ENCODE measurements at regions not wholly inside any gene's neighbourhood (a gene's known extent, or its start where the extent isn't known, plus 50 kb on each side); places are given as distances from the start of the nearest gene placed in this dataset.

DNA sequence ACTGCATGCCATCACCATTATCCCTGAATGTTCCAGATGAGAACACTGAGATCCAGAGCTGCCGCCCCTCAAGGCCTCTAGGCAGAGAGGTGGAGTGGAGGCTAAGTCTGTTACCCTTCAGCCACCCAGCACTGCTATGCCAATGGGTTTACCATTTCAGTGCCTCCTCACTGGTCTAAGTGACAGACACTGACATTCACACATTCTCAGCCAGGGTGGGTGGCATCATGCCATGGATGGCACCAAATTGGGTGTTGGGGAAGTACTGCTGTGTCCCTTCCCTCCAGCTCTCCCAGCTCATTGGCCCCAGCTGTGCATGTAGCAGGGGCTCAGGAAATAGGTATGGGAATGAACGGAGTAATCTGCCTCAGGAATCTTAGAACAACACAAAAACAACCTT lies 96.8 kb upstream of the PLET1 start:
- DNase-seq (ENCODE audit: low spot score), result no peak

DNA sequence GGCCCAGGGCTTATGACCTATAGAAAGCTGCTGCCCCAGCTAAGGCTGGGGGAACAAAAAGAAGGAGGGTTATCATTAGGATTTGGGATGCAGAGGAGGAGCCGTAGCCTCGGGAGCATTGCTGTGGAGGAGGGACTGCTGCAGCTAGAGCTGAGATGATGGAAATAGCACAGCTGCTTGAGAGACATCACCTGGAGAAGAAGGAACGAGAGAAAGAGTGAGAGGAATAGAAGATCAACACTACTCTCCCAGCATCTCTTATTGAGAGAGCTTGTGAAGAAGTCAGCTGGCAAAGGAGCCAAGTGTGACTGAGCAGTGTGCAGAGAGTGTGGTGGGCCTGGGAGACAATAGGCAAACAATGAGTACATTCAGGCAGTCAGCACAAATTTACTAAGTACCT lies 100.7 kb upstream of the PLET1 start:
- no peak for DNase-seq (ENCODE audit: low spot score)

DNA sequence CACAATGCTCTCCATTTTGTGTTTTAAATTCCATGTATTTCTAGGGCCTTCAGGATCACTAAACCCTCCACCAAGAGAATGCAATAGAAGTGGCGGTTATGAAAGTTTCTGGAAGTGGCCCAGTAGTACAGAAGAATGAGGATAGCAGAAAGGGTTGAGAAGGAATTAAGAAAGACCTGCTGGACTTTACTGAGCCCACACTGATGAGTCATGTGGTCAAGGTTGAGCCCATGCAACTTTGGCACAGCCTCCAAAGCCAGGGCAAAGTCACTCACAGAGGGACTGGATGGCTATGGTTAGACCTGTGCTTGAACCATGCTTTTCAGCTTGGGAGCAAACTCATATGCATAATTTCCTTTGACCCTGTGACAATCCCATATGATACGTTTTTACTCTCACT lies 102.9 kb upstream of the PLET1 start:
- no peak for DNase-seq (ENCODE audit: low spot score)

DNA sequence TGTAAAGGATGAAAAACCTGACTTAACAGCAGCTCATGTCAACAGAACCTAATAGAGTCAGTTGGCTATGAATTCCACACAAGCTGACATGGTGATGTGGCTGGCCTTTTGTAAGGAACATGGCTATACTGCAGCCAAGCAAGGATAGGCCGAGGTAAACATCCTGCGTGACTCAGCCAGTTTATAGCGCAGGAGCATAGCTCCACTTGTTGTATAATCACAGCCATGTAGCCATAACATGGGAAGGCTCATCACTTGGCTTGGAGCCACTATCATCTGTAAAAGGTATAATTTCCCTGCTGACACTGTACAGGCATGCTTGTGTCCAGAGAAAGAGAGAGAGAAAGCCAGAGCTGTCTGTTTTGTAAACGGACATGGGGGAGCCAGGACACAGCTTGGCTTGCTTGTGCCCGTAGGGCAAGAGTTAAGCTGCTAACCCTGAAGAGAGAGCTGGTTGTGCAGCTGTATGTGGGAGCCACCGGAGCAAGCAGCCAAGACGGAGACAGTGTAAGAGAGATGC lies 104.4 kb upstream of the PLET1 start:
- DNase-seq (ENCODE audit: low spot score), result no peak

DNA sequence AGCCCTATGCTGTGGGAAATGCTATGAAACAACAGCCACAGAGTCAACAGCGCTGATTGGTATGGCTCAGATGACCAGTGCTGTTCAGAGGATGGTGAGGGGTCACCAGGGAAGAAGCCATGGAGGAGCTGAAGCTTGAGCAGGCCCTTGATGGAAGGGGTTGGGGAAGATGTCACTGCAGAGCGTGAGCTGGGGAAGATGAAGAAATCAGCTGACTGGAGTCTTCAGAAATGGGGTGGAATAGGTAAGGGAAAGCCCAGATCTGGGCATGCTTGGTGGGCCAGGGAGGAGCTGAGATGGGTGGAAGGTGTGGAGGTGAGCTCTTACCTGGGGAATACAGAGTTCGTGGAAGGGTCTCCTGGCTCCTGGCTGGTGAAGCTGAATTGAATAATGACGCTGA lies 105.4 kb upstream of the PLET1 start:
- DNase-seq (ENCODE audit: low spot score), result no peak

DNA sequence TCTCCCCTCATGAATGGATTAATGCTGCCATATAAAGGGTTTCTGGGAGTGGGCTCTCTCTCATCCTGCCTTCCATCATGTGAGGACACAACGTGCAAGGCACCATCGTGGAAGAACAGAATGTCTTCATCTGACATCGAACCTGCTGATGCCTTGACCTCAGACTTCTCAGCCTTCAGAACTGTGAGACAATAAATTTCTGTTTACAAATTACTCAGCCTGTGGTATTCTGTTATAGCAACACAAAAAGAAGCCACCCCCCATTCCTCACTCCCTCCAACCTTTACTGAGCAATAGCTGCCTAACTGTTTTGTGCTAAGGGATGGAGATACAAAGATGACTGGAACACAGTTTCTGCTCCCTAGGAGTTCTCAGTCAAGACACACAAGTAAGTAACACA lies 106.1 kb upstream of the PLET1 start:
- no peak for DNase-seq (ENCODE audit: low spot score)

DNA sequence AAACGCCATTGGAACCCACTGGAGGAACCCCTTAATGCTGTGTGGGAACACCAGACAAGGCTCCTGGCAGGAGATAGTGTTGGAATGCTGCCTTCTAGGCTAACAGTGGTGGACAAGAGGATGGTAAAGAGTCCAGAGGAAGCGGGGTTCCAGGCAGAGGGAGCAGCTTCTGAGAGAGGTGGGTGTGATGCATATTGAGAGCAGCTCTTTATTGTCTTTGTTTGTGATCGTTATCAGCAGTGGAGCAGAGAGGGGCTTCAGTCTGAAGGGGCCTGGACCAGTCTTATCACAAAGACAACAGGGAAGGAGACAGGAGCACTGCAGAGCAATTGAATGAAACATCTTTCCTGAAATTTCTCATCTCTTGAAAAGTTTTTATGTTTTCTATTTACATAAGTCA lies 106.8 kb upstream of the PLET1 start:
- DNase-seq (ENCODE audit: low spot score), result no peak

DNA sequence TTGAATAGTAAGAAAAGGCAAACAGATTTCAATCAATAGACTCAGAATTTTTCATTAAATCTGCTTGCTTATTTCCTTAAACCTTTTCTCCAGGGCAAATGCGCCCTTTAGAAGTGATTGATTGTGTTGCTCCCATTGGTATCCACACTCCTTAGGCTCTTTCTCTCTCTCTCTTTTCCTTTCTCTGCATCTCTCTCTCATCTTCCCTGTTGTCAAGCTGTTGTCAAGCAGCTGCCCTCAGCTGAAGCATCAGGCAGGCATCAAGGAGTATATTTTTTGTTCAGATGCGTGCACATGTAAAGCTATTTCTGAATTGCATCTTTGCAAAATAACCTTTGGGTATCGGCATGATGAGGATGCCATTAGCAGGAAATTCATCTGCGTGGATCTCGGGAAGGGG lies 107.2 kb upstream of the PLET1 start:
- no peak for DNase-seq (ENCODE audit: low spot score)

DNA sequence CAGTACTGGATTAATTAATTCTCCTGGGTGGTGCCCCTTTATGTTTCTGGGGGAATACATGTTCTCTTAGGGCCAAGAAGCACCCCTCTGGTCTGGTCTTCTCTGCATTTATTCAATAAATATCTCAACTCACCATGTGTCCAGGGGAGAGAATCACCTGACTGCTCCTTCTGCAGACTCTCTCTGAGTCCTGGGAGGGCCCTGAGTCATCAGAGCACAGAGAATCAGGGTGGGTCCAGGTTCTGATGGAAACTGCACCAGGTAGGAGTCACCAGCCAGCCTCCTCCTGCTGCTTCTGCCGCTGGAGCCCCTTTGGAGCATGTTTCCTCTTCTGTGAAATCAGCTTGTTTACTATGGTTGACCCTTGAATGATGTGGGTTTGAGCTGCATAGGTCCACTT lies 107.7 kb upstream of the PLET1 start:
- no peak for DNase-seq (ENCODE audit: low spot score)

DNA sequence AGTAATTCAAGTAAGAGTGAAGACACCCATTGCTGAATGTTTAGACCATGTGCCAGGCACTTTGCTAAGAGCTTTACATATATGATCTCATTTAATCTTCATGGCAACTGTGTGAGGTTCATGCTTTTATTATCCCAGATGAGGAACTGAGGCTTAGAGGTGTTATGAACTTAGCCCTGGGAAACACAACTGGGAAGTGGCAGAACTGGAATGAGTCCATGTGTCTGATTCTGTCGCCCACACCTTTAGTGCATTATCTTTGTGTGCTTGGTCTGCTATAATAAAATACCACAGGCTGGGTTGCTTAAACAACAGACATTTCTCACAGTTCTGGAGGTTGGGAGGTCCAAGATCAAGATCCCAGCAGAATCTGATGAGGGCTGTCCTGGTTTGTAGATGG lies 108.7 kb upstream of the PLET1 start:
- DNase-seq (ENCODE audit: low spot score), result no peak

DNA sequence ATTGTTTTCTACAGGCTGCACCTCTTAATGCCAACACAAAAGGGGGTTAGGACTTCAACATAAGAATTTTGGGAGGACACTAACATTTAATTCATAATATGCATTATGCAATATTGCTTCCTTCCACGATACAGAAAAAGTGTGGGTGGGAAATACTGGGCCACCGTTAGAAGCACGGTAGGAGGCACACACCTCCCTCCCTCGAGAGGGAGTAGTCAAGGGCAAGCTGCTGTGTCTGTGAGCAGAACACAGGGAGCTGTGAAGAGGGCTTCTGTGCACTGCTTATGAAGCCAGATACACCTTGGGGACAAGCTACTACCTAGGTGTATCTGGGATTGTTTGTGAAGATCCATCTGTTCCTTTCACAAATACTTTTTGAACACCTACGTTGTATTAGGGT lies 109.3 kb upstream of the PLET1 start:
- no peak for DNase-seq (ENCODE audit: low spot score)

DNA sequence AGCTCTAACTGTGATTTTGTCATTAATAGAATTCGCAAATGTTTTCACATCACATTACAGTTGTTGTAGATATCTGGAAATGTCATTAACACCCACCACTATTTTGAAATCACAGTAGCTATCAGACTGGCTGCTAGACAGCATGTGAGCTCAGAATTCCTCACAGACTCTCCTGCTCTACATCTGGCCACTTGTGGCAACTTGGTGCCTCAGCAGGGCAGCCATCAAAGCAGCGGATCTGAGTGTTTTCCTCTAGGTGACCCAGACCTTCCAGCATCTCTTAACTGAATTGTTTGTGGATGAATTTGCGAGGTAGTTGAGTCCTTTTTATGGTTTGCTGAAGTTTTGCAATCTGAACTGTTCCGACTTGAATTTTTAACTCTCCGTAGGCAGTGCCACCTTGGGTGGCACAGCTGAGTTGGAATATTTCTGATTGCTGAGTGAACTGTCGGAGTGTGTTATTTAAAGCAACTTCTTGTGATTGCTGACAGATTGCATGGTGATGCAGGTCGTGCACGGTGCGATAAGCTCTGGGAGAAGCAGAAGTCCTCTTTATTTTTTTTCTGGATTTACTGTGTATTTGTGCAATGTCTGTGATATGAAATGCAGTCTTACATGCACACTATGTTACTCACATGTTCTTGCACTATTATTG lies 114.0 kb upstream of the PLET1 start:
- DNase-seq (ENCODE audit: low spot score), result no peak

DNA sequence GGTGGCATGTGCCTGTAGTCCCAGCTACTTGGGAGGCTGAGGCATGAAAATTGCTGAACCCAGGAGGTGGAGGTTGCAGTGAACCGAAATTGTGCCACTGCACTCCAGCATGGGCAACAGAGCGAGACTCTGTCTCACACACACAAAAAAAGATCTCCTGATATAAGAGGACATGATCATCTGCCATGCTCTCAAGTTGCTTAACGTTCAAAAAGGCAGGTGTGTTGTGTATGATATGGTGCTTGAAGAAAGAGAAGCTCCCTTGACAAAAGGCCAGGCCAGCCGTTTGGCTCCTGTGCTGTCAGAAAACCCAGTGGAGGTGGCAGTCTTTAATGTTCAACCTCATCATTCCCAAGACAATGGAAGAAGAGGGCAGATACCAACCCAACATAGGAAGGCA lies 117.3 kb upstream of the PLET1 start:
- DNase-seq (ENCODE audit: low spot score), result no peak

DNA sequence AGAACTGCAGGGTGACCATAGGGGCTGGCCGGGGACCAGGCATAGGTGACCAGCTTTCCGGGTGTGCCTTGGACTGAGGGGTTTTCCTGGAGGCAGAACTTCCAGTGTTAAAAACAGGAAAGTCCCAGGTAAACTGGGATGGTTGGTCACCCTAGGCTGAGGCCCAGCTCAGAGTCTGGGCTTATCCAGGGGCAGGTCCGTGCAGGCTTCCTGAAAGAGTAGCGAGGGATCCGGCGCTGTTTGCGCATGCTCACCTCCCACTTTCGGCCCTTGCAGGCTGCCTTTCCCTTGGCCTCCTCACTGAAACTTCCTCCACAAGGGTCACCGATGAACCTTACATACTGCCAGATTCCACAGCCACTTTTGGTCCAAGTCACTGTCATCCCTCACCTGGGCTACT lies 119.8 kb upstream of the PLET1 start:
- no peak for DNase-seq (ENCODE audit: low spot score)

DNA sequence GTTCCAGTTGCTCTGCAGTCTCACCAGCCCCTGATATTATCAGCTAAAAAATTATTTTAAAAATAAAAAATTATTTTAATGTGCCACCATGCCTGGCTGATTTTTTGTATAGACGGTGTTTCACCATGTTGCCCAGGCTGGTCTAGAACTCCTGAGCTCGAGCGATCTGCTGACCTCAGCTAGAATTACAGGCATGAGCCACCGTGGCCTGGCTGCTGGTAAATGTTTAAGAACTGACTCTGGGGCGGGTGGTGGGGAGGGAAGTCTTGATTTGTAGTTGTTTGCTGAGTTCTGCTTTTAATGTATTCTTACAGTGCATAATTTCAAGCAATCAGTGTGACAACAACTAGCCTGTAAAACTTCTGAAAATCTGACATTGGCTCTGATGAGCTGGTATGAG lies 120.9 kb upstream of the PLET1 start:
- DNase-seq (ENCODE audit: low spot score), result no peak

DNA sequence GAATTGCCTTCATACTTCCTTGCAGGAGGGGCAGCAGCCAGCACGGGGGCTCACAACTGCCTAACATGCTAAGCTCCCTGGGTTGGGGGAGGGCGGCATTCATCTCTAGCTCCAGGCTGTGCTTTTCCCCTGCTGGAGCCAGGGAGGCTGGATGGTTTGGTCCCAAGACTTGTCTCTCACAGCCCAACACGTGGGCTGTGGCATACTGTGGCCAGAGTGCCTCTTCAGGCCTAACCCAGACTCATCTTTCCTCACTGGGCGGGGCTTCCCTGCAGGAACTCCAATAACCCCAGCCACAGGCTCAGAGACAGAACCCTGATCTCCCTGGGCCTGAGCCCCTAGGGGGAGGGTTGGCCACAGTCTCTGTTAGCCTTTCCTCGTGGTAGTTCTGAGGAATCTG lies 121.9 kb upstream of the PLET1 start:
- no peak for DNase-seq (ENCODE audit: low spot score)

DNA sequence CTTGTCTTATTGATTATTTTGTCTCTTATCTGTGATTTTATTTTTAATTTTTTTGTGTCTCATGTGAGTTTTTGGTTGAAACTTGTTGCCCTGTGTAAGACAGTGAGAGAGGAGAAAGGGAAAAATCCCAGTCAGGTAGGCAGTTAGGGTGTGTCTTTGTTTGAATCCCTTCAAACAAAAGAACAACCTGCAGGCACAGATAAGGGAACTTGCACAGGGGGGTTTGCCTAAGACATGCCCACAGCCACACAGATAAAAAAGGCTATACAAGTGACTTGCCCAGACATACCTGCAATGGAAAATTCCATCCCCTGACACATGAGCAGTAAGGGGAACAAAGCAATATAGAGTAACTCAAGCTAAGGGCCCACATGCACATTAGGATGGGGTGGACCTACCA lies 127.8 kb upstream of the PLET1 start:
- no peak for DNase-seq (ENCODE audit: low spot score)

DNA sequence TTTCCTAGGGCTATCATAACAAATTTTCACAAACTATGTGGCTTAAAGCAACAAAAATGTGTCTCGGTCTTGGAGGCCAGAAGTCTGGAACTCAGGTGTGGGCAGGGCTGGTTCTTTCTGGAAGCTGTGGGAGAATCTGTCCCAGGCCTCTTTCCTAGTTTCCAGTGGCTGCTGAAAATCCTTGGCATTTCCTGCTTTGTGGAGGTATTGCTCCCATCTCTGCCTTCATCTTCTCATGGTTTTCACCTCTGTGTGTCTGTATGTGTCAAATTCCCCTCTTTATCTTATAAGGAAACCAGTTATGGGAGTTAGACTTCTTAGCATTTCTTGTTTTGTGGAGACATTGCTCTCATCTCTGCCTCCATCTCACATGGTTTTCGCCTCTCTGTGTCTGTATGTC lies 130.4 kb upstream of the PLET1 start:
- DNase-seq (ENCODE audit: low spot score), result no peak

DNA sequence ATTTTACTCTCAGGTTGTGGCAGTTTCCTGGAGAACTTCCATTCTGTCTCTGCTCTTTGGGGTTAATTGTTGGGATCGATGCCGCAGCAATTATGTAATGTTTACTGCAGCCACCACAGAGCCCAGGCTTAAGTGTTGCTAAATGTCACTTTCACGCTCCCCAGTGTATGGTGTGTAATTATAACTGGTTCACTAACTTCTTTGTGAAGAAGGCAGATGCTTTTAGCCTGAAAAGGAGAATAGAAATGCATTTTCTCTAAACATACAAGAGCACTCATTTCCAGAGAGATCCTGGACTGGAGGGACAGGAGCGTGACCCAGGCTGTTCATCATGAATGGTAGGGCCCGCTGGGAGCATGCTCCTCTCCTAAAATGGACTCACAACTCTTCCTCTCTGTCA lies 132.2 kb upstream of the PLET1 start:
- DNase-seq (ENCODE audit: low spot score), result no peak

DNA sequence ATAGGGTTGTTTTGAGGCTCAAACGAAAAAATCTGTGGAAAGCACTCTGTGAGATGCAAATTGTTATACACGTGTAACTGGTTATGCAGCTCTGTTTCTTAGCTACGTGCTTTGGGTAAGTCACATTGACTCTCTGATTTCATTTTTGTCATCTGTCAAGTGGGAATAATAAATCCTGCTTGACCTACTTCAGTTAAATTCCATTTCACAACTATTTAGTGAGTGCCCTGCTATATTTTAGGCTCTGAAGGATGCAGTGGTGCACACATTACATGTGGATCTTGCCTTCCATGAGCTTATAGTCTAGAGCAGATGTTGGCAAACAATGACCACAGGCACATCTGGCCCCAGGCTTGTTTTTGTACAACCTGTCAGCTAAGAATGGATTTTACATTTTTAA lies 133.6 kb upstream of the PLET1 start:
- DNase-seq (ENCODE audit: low spot score), result no peak

DNA sequence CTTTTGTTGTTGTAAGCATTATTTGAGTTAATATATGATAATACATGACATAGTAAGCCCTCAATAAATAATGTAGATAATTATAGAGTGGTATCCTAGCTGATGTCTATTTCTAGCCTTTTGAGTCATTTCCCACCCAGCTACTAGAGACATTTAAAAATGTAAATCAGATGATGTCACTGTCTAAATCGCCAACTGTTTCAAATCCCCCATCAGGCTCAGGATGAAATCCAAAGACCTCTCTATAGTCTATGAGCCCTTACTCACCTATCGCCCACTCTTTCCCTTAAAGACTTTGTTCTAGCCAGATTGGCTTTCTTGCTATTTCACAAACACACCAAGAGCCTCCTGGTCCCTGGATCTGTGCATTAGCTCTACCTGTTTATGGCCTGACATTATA lies 135.4 kb upstream of the PLET1 start:
- no peak for DNase-seq (ENCODE audit: low spot score)

DNA sequence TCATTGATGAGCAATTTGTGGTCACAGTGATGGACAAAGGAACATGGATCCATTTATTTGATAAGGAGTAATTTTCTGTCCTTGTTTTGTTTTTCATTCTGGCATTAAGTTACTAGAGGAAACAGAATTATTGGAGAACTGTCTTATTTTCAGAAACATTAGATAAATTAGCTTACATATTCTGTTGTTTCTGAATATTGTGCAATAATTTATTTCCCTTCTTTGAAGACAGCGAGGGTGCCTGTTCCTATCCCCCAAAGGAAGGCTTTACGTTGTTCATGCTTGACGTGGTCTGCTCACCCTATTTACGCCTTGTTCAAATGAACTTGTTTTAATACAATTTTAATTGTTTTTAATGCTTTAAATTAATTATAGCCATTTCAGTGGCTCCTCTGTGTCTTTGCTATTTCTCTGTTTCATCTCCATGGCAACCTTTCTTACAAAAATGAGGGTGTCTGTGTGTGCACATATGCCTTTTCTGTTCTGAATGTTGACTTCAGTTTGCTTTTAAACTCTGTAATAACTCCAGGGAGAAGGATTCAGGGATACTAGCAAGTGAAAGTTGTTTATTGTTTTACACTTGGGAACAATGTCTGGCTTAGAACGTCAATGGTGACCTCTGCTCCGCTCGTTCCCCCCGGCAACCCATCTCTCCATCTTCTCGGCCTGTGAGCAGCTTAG lies 138.3 kb upstream of the PLET1 start:
- DNase-seq (ENCODE audit: low spot score), result no peak

DNA sequence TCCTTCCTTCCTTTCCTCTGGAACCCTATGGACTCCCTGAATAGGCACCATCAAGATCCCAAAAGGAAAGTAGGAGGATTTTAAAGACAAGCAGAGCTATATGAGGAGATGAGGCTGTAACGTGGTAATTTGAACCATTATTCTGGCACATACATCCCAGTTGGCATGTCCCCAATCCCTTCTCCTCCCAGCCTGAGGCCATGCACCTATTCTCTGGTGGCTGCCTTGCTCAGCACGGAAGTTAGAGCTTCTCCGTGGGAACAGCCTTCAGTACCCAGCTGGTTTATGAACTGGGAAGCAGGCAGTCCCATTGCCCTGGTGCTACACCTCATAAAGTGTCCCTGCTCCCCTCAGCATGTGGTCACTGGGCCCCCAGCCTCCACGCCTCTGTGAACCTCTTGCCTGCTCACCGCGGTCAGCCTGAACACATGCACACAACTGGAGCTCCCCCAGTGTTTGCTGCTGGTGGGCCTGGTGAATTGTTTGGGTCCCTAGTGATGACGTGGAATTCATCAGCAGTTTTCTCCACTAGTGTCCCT lies 139.9 kb upstream of the PLET1 start:
- DNase-seq (ENCODE audit: low spot score), result no peak

Data from left forelimb (tissue), 1 donor.